ENCODE measurements at regions not wholly inside any gene's neighbourhood (a gene's known extent, or its start where the extent isn't known, plus 50 kb on each side); places are given as distances from the start of the nearest gene placed in this dataset.

GRCh38 chr1:242582669-242583068, 58.2 kb upstream of the PLD5 start:
- Histone ChIP-seq H3K4me3 (ENCODE audit: low read depth in 2 of 2, low read length in 2 of 2) (no peak overlapping the region), H3K9me3 (ENCODE audit: control insufficient read depth, insufficient read depth, low read depth, low read length) (no peaks in the 10 kb centered on the region), H3K4me1 (ENCODE audit: control insufficient read depth, insufficient read depth, low read length) (no peaks in the 10 kb centered on the region), H3K27me3 (ENCODE audit: control insufficient read depth, insufficient read depth, low read length) (no peaks in the 10 kb centered on the region), H3K27ac (ENCODE audit: low read length) (no peak overlapping the region), H3K36me3 (ENCODE audit: control insufficient read depth, insufficient read depth, low read length) (no peaks in the 10 kb centered on the region)
- DNase-seq (ENCODE audit: low read depth, low spot score): no peak
- TF ChIP-seq CTCF (IDR thresholded peaks at IDR 0.05) (no peak), TCF7L2 (IDR thresholded peaks at IDR 0.05; ENCODE audit: low read depth, low read length) (no peak), POLR2AphosphoS5 (IDR thresholded peaks at IDR 0.05; ENCODE audit: low read depth, low read length) (no peak)
- in situ Hi-C loops (cut with HindIII; ENCODE audit: low pct_unique_long_range_greater_than_20kb, low sequenced_read_pairs) (no loop called here), intact Hi-C loops (cut with micrococcal nuclease; ENCODE audit: unreplicated experiment) (no loop called here)
- POLR2A ChIA-PET: no interaction called here
- CTCF ChIA-PET: no interaction called here
- BruUV-seq (replicated peaks): no TSS peak
- no peak for ATAC-seq

- in situ Hi-C loops (cut with HindIII; ENCODE audit: low pct_unique_long_range_greater_than_20kb, low sequenced_read_pairs): no loop called here
- intact Hi-C loops (cut with micrococcal nuclease; ENCODE audit: unreplicated experiment): no loop called here
- Histone ChIP-seq H3K9me3 (ENCODE audit: control insufficient read depth, insufficient read depth, low read depth, low read length) (no peaks in the 10 kb centered on the region), H3K36me3 (ENCODE audit: control insufficient read depth, insufficient read depth, low read length) (no peaks in the 10 kb centered on the region), H3K4me3 (ENCODE audit: low read depth in 2 of 2, low read length in 2 of 2) (no peak overlapping the region), H3K4me1 (ENCODE audit: control insufficient read depth, insufficient read depth, low read length) (no peaks in the 10 kb centered on the region), H3K27ac (ENCODE audit: low read length) (no peak overlapping the region), H3K27me3 (ENCODE audit: control insufficient read depth, insufficient read depth, low read length) (no peaks in the 10 kb centered on the region)
- BruUV-seq (replicated peaks): no TSS peak
- ATAC-seq (no peak), DNase-seq (ENCODE audit: low read depth, low spot score) (no peak)
- ChIA-PET POLR2A (no interaction called here), CTCF (no interaction called here)
- no peak for TF ChIP-seq POLR2AphosphoS5 (IDR thresholded peaks at IDR 0.05; ENCODE audit: low read depth, low read length)
- no peak for TF ChIP-seq TCF7L2 (IDR thresholded peaks at IDR 0.05; ENCODE audit: low read depth, low read length)
- TF ChIP-seq REST (IDR thresholded peaks at IDR 0.05; ENCODE audit: insufficient read depth in 1 of 2, low read depth in 2 of 2, low read length in 1 of 2): no peak
- TF ChIP-seq CTCF (IDR thresholded peaks at IDR 0.05): no peak
- no peak for TF ChIP-seq SIN3A (IDR thresholded peaks at IDR 0.05; ENCODE audit: borderline replicate concordance, insufficient read depth, low read depth, low read length)
Observed at GRCh38 chr1:242579528-242580235, 55.2 kb upstream of the PLD5 start.
